Trophoblast cell (in vitro differentiated cells and primary cell): ENCODE measurements at regions not wholly inside any gene's neighbourhood (a gene's known extent, or its start where the extent isn't known, plus 50 kb on each side); places are given as distances from the start of the nearest gene placed in this dataset.

ENCODE experiments used
- DNase-seq, 2 donors: peaks; one replicate each; pipeline ENCODE4 v3.0.0-alpha.2; 2016
- H2AFZ ChIP-seq: 2 replicates; pipeline ENCODE4 v1.6.1; 2013; ENCODE audit warnings: low read length, moderate library complexity, mild to moderate bottlenecking; ENCODE audit not compliant: insufficient read depth, poor library complexity
- H2AK5ac ChIP-seq: 2 replicates; pipeline ENCODE4 v1.6.1; 2013; ENCODE audit warnings: mild to moderate bottlenecking, low read length
- H2BK120ac ChIP-seq: 2 replicates; pipeline ENCODE4 v1.6.1; 2013; ENCODE audit warnings: low read length, mild to moderate bottlenecking, moderate library complexity; ENCODE audit not compliant: insufficient read depth, poor library complexity
- H2BK12ac ChIP-seq: 2 replicates; pipeline ENCODE4 v1.6.1; 2013; ENCODE audit warnings: mild to moderate bottlenecking, low read length, moderate library complexity
- H2BK5ac ChIP-seq: 2 replicates; pipeline ENCODE4 v1.6.1; 2013; ENCODE audit warnings: low read length, low read depth, moderate library complexity, mild to moderate bottlenecking; ENCODE audit not compliant: poor library complexity
- H3K14ac ChIP-seq: 2 replicates; pipeline ENCODE4 v1.6.1; 2013; ENCODE audit warnings: mild to moderate bottlenecking, low read length
- H3K18ac ChIP-seq: 2 replicates; pipeline ENCODE4 v1.6.1; 2013; ENCODE audit warnings: mild to moderate bottlenecking, low read length
- H3K23ac ChIP-seq: 2 replicates; pipeline ENCODE4 v1.6.1; 2013; ENCODE audit warnings: low read length
- H3K27ac ChIP-seq: 2 replicates; pipeline ENCODE4 v1.5.1; 2013; ENCODE audit warnings: low read depth, mild to moderate bottlenecking, inconsistent platforms, low read length, moderate library complexity
- H3K27me3 ChIP-seq: 2 replicates; pipeline ENCODE4 v1.6.1; 2013; ENCODE audit warnings: inconsistent platforms, mild to moderate bottlenecking, low read length, moderate library complexity; ENCODE audit not compliant: insufficient read depth
- H3K36me3 ChIP-seq, 2 experiments: 1 replicate in 1 of 2; 2 replicates in 1 of 2; pipeline ENCODE4 v1.6.1; 2013; ENCODE audit warnings: low read length in 2 of 2, mild to moderate bottlenecking in 2 of 2, moderate library complexity in 1 of 2; ENCODE audit not compliant: insufficient read depth in 2 of 2, control insufficient read depth in 1 of 2
- H3K4ac ChIP-seq: 2 replicates; pipeline ENCODE4 v1.6.1; 2013; ENCODE audit warnings: low read depth, mild to moderate bottlenecking, low read length, moderate library complexity
- H3K4me1 ChIP-seq, 2 experiments: 1 replicate in 1 of 2; 2 replicates in 1 of 2; pipeline ENCODE4 v1.6.1; 2013; ENCODE audit warnings: low read length in 2 of 2, mild to moderate bottlenecking in 2 of 2, moderate library complexity in 1 of 2; ENCODE audit not compliant: insufficient read depth in 2 of 2, control insufficient read depth in 1 of 2
- H3K4me2 ChIP-seq: 2 replicates; pipeline ENCODE4 v1.6.1; 2013; ENCODE audit warnings: inconsistent platforms, mild to moderate bottlenecking, low read length, moderate library complexity
- H3K4me3 ChIP-seq: 2 replicates; pipeline ENCODE4 v1.5.1; 2013; ENCODE audit warnings: mild to moderate bottlenecking, low read depth, low read length, inconsistent platforms
- H3K79me1 ChIP-seq: one replicate; pipeline ENCODE4 v1.6.1; 2013; ENCODE audit warnings: low read length
- H3K79me2 ChIP-seq: 2 replicates; pipeline ENCODE4 v1.6.1; 2013; ENCODE audit warnings: low read length, mild to moderate bottlenecking; ENCODE audit not compliant: control insufficient read depth, insufficient read depth, poor library complexity
- H3K9ac ChIP-seq: 2 replicates; pipeline ENCODE4 v1.6.1; 2013; ENCODE audit warnings: mild to moderate bottlenecking, low read length
- H3K9me3 ChIP-seq: 2 replicates; pipeline ENCODE4 v1.6.1; 2013; ENCODE audit warnings: low read depth, mild to moderate bottlenecking, control low read depth, inconsistent platforms, low read length; ENCODE audit not compliant: insufficient read depth
- H4K12ac ChIP-seq: 2 replicates; pipeline ENCODE4 v1.6.1; 2013; ENCODE audit warnings: low read depth, mild to moderate bottlenecking, low read length, moderate library complexity
- H4K8ac ChIP-seq: 2 replicates; pipeline ENCODE4 v1.6.1; 2013; ENCODE audit warnings: low read depth, mild to moderate bottlenecking, low read length, moderate library complexity
- H4K91ac ChIP-seq: one replicate; pipeline ENCODE4 v1.6.1; 2013; ENCODE audit warnings: low read depth, mild to moderate bottlenecking, low read length, moderate library complexity
- WGBS: extraction: QIAGEN DNeasy Blood & Tissue Kit; methylation state at CpG from one replicate; pipeline ENCODE4 v1.1.7; 2013; ENCODE audit warnings: missing lambda C conversion rate; ENCODE audit not compliant: insufficient read length, insufficient coverage; ENCODE audit errors: extremely low coverage; 5-methylcytosine and 5-hydroxymethylcytosine counted together

- no peaks in the 10 kb centered on the region for H3K79me1 ChIP-seq
- H3K9me3 ChIP-seq: peaks cover 8% of the 10 kb centered on the region
- H4K91ac ChIP-seq: no peak overlapping the region
- H2BK120ac ChIP-seq: no peak overlapping the region
- H2BK12ac ChIP-seq: no peak overlapping the region
- no peaks in the 10 kb centered on the region for H3K79me2 ChIP-seq
- H3K4ac ChIP-seq: no peak overlapping the region
- H3K14ac ChIP-seq: no peak overlapping the region
- H3K36me3 ChIP-seq: no peaks in the 10 kb centered on the region
- H4K8ac ChIP-seq: no peak overlapping the region
- no CpG with 5 or more reads among the region's 1 CpG for WGBS
- no peak overlapping the region for H3K4me2 ChIP-seq
- H3K18ac ChIP-seq: no peak overlapping the region
- no peak overlapping the region for H2AFZ ChIP-seq
- no peak overlapping the region for H2BK5ac ChIP-seq
- H3K4me1 ChIP-seq: no peaks in the 10 kb centered on the region
- H3K27me3 ChIP-seq: no peaks in the 10 kb centered on the region
- H3K9ac ChIP-seq: no peak overlapping the region
- H3K27ac ChIP-seq: no peak overlapping the region
- H3K4me3 ChIP-seq: no peak overlapping the region
- H4K12ac ChIP-seq: no peak overlapping the region
- no peak overlapping the region for H2AK5ac ChIP-seq
- DNase-seq: no peak
- H3K23ac ChIP-seq: no peak overlapping the region
Measured at GRCh38 chr17:77716289-77716926, 242.1 kb upstream of the TNRC6C start.

DNA sequence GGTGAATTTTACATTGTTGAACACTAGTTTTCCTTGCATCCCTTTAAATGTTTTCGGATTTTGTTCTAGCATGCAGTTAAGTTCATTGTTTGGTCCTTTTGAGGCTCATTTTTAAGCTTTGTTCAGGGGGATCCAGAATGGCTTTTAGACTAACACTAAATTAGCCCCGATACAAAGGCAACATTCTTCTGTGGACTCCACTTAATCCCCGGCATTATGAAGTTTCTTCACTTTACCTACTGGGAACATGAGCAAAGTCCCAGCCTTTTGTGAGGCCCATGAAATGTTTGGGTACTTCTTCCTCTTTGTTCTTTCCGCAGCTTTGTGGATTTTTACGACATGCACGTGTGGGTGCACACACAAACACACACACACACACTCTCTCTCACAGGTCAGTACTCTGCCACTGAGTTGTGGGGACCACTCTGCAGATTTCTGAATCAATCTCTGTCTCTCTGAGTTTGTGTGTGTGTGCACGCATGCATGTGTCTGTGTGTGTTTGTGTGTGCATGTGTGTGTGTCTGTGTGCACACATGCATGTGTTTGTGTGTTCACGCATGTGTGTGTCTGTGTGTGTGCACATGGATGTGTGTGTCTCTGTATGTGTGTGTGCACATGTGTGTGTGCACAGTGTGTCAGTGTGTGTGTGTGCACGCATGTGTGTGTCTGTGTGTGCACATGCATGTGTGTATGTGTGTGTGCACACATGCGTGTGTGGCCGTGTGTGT lies 240.4 kb upstream of the TNRC6C start:
- Histone ChIP-seq H3K18ac (no peak overlapping the region), H3K4me2 (no peak overlapping the region), H4K12ac (no peak overlapping the region), H4K8ac (no peak overlapping the region), H3K27ac (no peak overlapping the region), H2AK5ac (no peak overlapping the region), H2AFZ (no peak overlapping the region), H3K79me1 (no peaks in the 10 kb centered on the region), H3K4ac (no peak overlapping the region), H3K27me3 (no peaks in the 10 kb centered on the region), H3K23ac (peak overlapping the region; percentile 66), H3K79me2 (no peaks in the 10 kb centered on the region), H2BK12ac (no peak overlapping the region), H4K91ac (no peak overlapping the region), H3K9me3 (peaks cover 8% of the 10 kb centered on the region), H3K14ac (no peak overlapping the region), H3K4me1 (no peaks in the 10 kb centered on the region), H3K4me3 (peak overlapping the region; percentile 41), H2BK120ac (no peak overlapping the region), H3K36me3 (no peaks in the 10 kb centered on the region), H3K9ac (no peak overlapping the region), H2BK5ac (no peak overlapping the region)
- no CpG with 5 or more reads among the region's 11 CpGs for WGBS
- no peak for DNase-seq

DNA sequence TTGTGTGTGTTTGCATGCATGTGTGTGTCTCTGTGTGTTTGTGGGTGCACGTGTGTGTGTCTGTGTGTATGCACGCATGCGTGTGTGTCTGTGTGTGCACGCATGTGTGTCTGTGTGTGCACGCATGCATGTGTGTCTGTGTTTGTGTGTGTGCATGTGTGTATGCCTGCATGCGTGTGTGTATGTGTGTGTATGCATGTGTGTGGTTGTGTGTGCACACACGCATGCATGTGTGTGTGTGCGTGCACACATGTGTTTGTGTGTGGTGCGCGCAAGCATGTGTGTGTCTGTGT lies 239.9 kb upstream of the TNRC6C start:
- Histone ChIP-seq H3K4ac (no peak overlapping the region), H2AFZ (no peak overlapping the region), H3K27ac (no peak overlapping the region), H3K4me1 (no peaks in the 10 kb centered on the region), H3K36me3 (no peaks in the 10 kb centered on the region), H2BK120ac (no peak overlapping the region), H3K18ac (no peak overlapping the region), H3K4me2 (no peak overlapping the region), H4K12ac (no peak overlapping the region), H3K4me3 (peak overlapping the region; percentile 41), H3K79me1 (no peaks in the 10 kb centered on the region), H3K9me3 (peaks cover 8% of the 10 kb centered on the region), H2AK5ac (no peak overlapping the region), H2BK5ac (no peak overlapping the region), H2BK12ac (no peak overlapping the region), H4K8ac (no peak overlapping the region), H3K9ac (no peak overlapping the region), H3K27me3 (no peaks in the 10 kb centered on the region), H4K91ac (no peak overlapping the region), H3K79me2 (no peaks in the 10 kb centered on the region), H3K14ac (no peak overlapping the region), H3K23ac (no peak overlapping the region)
- no CpG with 5 or more reads among the region's 10 CpGs for WGBS
- DNase-seq: no peak

GRCh38 chr17:77719806-77720205 lies 238.7 kb upstream of the TNRC6C start:
- H3K79me1 ChIP-seq: no peaks in the 10 kb centered on the region
- DNase-seq: peak in 1 of 2 donors; percentile 44
- H3K9ac ChIP-seq: no peak overlapping the region
- H2BK12ac ChIP-seq: no peak overlapping the region
- no peak overlapping the region for H4K91ac ChIP-seq
- no peak overlapping the region for H3K4ac ChIP-seq
- no peak overlapping the region for H2AK5ac ChIP-seq
- H2AFZ ChIP-seq: no peak overlapping the region
- H3K4me1 ChIP-seq: no peaks in the 10 kb centered on the region
- H2BK5ac ChIP-seq: no peak overlapping the region
- no peak overlapping the region for H3K23ac ChIP-seq
- H3K9me3 ChIP-seq: peaks cover 8% of the 10 kb centered on the region
- H3K27me3 ChIP-seq: no peaks in the 10 kb centered on the region
- H2BK120ac ChIP-seq: no peak overlapping the region
- no peak overlapping the region for H4K12ac ChIP-seq
- no peak overlapping the region for H3K4me3 ChIP-seq
- no peak overlapping the region for H3K18ac ChIP-seq
- H3K4me2 ChIP-seq: no peak overlapping the region
- no peak overlapping the region for H4K8ac ChIP-seq
- no CpG with 5 or more reads among the region's 4 CpGs for WGBS
- H3K36me3 ChIP-seq: no peaks in the 10 kb centered on the region
- H3K14ac ChIP-seq: no peak overlapping the region
- no peaks in the 10 kb centered on the region for H3K79me2 ChIP-seq
- H3K27ac ChIP-seq: no peak overlapping the region
